H9 (cell line): ENCODE measurements at regions not wholly inside any gene's neighbourhood (a gene's known extent, or its start where the extent isn't known, plus 50 kb on each side); places are given as distances from the start of the nearest gene placed in this dataset.

Experiments used
- DNase-seq: peaks from one replicate; pipeline ENCODE4 v3.0.0-alpha.2; 2017
- H2AFZ ChIP-seq: one replicate; pipeline ENCODE4 v1.6.1; 2013; ENCODE audit warnings: mild to moderate bottlenecking, low read length, control low read depth, moderate library complexity
- H2AK5ac ChIP-seq: 2 replicates; pipeline ENCODE4 v1.6.1; 2013; ENCODE audit warnings: low read length, control low read depth, mixed read lengths; ENCODE audit not compliant: insufficient read length
- H2BK120ac ChIP-seq: one replicate; pipeline ENCODE4 v1.6.1; 2013; ENCODE audit warnings: low read depth, mild to moderate bottlenecking, low read length, control low read depth, inconsistent platforms; ENCODE audit not compliant: poor library complexity, severe bottlenecking
- H2BK12ac ChIP-seq: 2 replicates; pipeline ENCODE4 v1.6.1; 2013; ENCODE audit warnings: low read length, control low read depth, mixed read lengths, low read depth; ENCODE audit not compliant: insufficient read length
- H2BK15ac ChIP-seq: 2 replicates; pipeline ENCODE4 v1.6.1; 2013; ENCODE audit warnings: low read depth, low read length, control low read depth
- H2BK20ac ChIP-seq: one replicate; pipeline ENCODE4 v1.6.1; 2013; ENCODE audit warnings: low read depth, mild to moderate bottlenecking, low read length, control low read depth, inconsistent platforms; ENCODE audit not compliant: poor library complexity, severe bottlenecking
- H2BK5ac ChIP-seq: 2 replicates; pipeline ENCODE4 v1.6.1; 2013; ENCODE audit warnings: low read length, control low read depth, mixed read lengths; ENCODE audit not compliant: insufficient read length
- H3K14ac ChIP-seq: 2 replicates; pipeline ENCODE4 v1.6.1; 2013; ENCODE audit warnings: low read length, control low read depth; ENCODE audit not compliant: insufficient read depth
- H3K18ac ChIP-seq: 2 replicates; pipeline ENCODE4 v1.6.1; 2013; ENCODE audit warnings: low read depth, mild to moderate bottlenecking, mixed read lengths, low read length, control low read depth; ENCODE audit not compliant: insufficient read length
- H3K23ac ChIP-seq: 2 replicates; pipeline ENCODE4 v1.6.1; 2013; ENCODE audit warnings: low read length, control low read depth, mixed read lengths, low read depth; ENCODE audit not compliant: insufficient read length
- H3K23me2 ChIP-seq: 2 replicates; pipeline ENCODE4 v1.6.1; 2013; ENCODE audit warnings: low read depth, mild to moderate bottlenecking, mixed read lengths, low read length, control low read depth; ENCODE audit not compliant: insufficient read length, poor library complexity, severe bottlenecking
- H3K27ac ChIP-seq: 2 replicates; pipeline ENCODE4 v1.5.1; 2013; ENCODE audit warnings: low read length, control low read depth, mixed read lengths, low read depth; ENCODE audit not compliant: insufficient read length
- H3K27me3 ChIP-seq: 2 replicates; pipeline ENCODE4 v1.6.1; 2013; ENCODE audit warnings: low read length, control low read depth, inconsistent platforms; ENCODE audit not compliant: insufficient read depth
- H3K4ac ChIP-seq: 2 replicates; pipeline ENCODE4 v1.6.1; 2013; ENCODE audit warnings: low read depth, mild to moderate bottlenecking, control low read depth, inconsistent platforms, low read length, moderate library complexity
- H3K4me1 ChIP-seq: 2 replicates; pipeline ENCODE4 v1.6.1; 2013; ENCODE audit warnings: low read length, control low read depth, inconsistent platforms; ENCODE audit not compliant: insufficient read depth
- H3K4me2 ChIP-seq: 2 replicates; pipeline ENCODE4 v1.6.1; 2013; ENCODE audit warnings: low read length, control low read depth, mixed read lengths; ENCODE audit not compliant: insufficient read length, insufficient read depth
- H3K56ac ChIP-seq: 2 replicates; pipeline ENCODE4 v1.6.1; 2013; ENCODE audit warnings: low read depth, mild to moderate bottlenecking, mixed read lengths, low read length, control low read depth; ENCODE audit not compliant: insufficient read length
- H3K79me1 ChIP-seq: 2 replicates; pipeline ENCODE4 v1.6.1; 2013; ENCODE audit warnings: low read depth, mild to moderate bottlenecking, moderate library complexity, low read length, control low read depth, inconsistent platforms; ENCODE audit not compliant: insufficient read depth, poor library complexity, severe bottlenecking
- H3K79me2 ChIP-seq: 2 replicates; pipeline ENCODE4 v1.6.1; 2013; ENCODE audit warnings: low read length, control low read depth, inconsistent platforms; ENCODE audit not compliant: insufficient read depth
- H3K9ac ChIP-seq: 2 replicates; pipeline ENCODE4 v1.6.1; 2013; ENCODE audit warnings: low read length, control low read depth, mixed read lengths; ENCODE audit not compliant: insufficient read length; ENCODE audit errors: extremely low read depth
- H3K9me3 ChIP-seq: one replicate; pipeline ENCODE4 v1.6.1; 2013; ENCODE audit warnings: low read depth, low read length, inconsistent platforms; ENCODE audit not compliant: control insufficient read depth
- H3T11ph ChIP-seq: one replicate; pipeline ENCODE4 v1.6.1; 2013; ENCODE audit warnings: mild to moderate bottlenecking, low read length, control low read depth, inconsistent platforms
- H4K20me1 ChIP-seq: one replicate; pipeline ENCODE4 v1.6.1; 2013; ENCODE audit not compliant: control insufficient read depth, insufficient read length, insufficient read depth
- H4K5ac ChIP-seq: 2 replicates; pipeline ENCODE4 v1.6.1; 2013; ENCODE audit warnings: low read depth, mild to moderate bottlenecking, mixed read lengths, low read length, control low read depth; ENCODE audit not compliant: insufficient read length
- H4K8ac ChIP-seq: replicated peaks from 2 replicates; pipeline ENCODE4 v1.6.1; 2013; ENCODE audit warnings: low read length, control low read depth, mixed read lengths, low read depth; ENCODE audit not compliant: insufficient read length
- H4K91ac ChIP-seq: 2 replicates; pipeline ENCODE4 v1.6.1; 2013; ENCODE audit warnings: low read depth, mild to moderate bottlenecking, moderate library complexity, mixed read lengths, low read length, control low read depth; ENCODE audit not compliant: insufficient read length
- H3K27ac Mint-ChIP-seq, 3 experiments: 2 replicates in 2 of 3; 3 replicates in 1 of 3; pipeline ENCODE4 v1.8.0; 2020 to 2021; ENCODE audit warnings: mixed read lengths in 3 of 3, mild to moderate bottlenecking in 1 of 3, moderate library complexity in 1 of 3
- H3K27me3 Mint-ChIP-seq: 2 replicates; pipeline ENCODE4 v1.8.0; 2021; ENCODE audit warnings: low read depth, mild to moderate bottlenecking, moderate library complexity, mixed read lengths
- H3K36me3 Mint-ChIP-seq, 3 experiments: 2 replicates in 2 of 3; 3 replicates in 1 of 3; pipeline ENCODE4 v1.8.0; 2020 to 2021; ENCODE audit warnings: low read depth in 3 of 3, mixed read lengths in 3 of 3; ENCODE audit not compliant: insufficient read depth in 1 of 3
- H3K4me1 Mint-ChIP-seq, 2 experiments: 2 replicates each; pipeline ENCODE4 v1.8.0; 2020; ENCODE audit warnings: mixed read lengths in 2 of 2
- H3K4me3 Mint-ChIP-seq, 2 experiments: 2 replicates in 1 of 2; 3 replicates in 1 of 2; pipeline ENCODE4 v1.8.0; 2020 to 2021; ENCODE audit warnings: mild to moderate bottlenecking in 2 of 2, mixed read lengths in 2 of 2, moderate library complexity in 1 of 2
- H3K9me3 Mint-ChIP-seq, 2 experiments: 2 replicates in 1 of 2; 3 replicates in 1 of 2; pipeline ENCODE4 v1.8.0; 2020; ENCODE audit warnings: mild to moderate bottlenecking in 2 of 2, mixed read lengths in 2 of 2, moderate library complexity in 1 of 2
- WGBS: extraction: QIAGEN DNeasy Blood & Tissue Kit; methylation state at CpG from one replicate; pipeline ENCODE4 v1.1.7; 2013; ENCODE audit warnings: missing lambda C conversion rate, low lambda C conversion rate, mixed read lengths; ENCODE audit not compliant: insufficient read length; ENCODE audit errors: extremely low coverage; 5-methylcytosine and 5-hydroxymethylcytosine counted together
- TF ChIP-seq, protein P1 (sequence below): fragments of 200-600 bp; sonication (generic); conservative IDR thresholded peaks from 3 replicates; pipeline ENCODE4 v1.8.0; 2021; ENCODE audit warnings: antibody characterized with exemption, mild to moderate bottlenecking

DNA sequence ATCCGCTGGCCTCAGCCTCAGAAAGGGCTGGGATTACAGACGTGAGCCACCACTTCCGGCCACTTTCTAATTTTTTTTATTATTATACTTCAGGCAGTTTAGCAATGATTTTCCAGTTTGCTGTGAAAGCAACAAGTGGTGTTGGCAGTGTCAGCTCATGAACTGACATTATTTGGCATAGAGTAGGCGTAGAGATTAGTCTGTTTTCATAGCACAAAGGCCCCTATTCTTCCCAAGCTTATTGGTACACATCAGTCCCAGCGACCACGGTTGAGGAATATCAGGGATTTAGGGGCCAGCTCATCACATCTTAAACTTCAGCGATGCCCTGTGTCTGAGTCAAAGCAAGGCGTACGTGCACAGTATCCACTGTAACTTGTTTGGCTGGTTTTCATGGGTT, 53.0 kb upstream of the RASSF6 start:
- Histone ChIP-seq H3K27me3 (no peaks in the 10 kb centered on the region), H2BK20ac (no peak overlapping the region), H3K4ac (no peak overlapping the region), H3K23ac (no peak overlapping the region), H2BK12ac (no peak overlapping the region), H3K4me2 (no peak overlapping the region), H4K91ac (no peak overlapping the region), H3K56ac (no peak overlapping the region), H3K27ac (no peak overlapping the region), H2AK5ac (no peak overlapping the region), H3K9ac (no peak overlapping the region), H3K79me1 (no peaks in the 10 kb centered on the region), H4K5ac (no peak overlapping the region), H2BK15ac (no peak overlapping the region), H3K79me2 (no peaks in the 10 kb centered on the region), H2AFZ (no peak overlapping the region), H3K23me2 (no peaks in the 10 kb centered on the region), H2BK5ac (no peak overlapping the region), H3T11ph (no peak overlapping the region), H3K4me1 (no peaks in the 10 kb centered on the region), H4K20me1 (no peaks in the 10 kb centered on the region), H3K9me3 (no peaks in the 10 kb centered on the region), H3K14ac (no peak overlapping the region), H2BK120ac (no peak overlapping the region), H3K18ac (no peak overlapping the region), H4K8ac (no peak overlapping the region)
- Mint-ChIP-seq H3K9me3 (peaks cover 0 to 5% of the 10 kb centered on the region in 2 experiments; a peak in 4 of 5 replicates), H3K4me3 (no peak overlapping the region), H3K27ac (no peak overlapping the region), H3K27me3 (no peaks in the 10 kb centered on the region), H3K4me1 (no peaks in the 10 kb centered on the region), H3K36me3 (peaks cover 0 to 10% (median 5%) of the 10 kb centered on the region in 3 experiments; a peak in 3 of 7 replicates)
- no peak for DNase-seq
- TF ChIP-seq, protein P1, sequence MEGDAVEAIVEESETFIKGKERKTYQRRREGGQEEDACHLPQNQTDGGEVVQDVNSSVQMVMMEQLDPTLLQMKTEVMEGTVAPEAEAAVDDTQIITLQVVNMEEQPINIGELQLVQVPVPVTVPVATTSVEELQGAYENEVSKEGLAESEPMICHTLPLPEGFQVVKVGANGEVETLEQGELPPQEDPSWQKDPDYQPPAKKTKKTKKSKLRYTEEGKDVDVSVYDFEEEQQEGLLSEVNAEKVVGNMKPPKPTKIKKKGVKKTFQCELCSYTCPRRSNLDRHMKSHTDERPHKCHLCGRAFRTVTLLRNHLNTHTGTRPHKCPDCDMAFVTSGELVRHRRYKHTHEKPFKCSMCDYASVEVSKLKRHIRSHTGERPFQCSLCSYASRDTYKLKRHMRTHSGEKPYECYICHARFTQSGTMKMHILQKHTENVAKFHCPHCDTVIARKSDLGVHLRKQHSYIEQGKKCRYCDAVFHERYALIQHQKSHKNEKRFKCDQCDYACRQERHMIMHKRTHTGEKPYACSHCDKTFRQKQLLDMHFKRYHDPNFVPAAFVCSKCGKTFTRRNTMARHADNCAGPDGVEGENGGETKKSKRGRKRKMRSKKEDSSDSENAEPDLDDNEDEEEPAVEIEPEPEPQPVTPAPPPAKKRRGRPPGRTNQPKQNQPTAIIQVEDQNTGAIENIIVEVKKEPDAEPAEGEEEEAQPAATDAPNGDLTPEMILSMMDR: no peak
- no CpG with 5 or more reads among the region's 9 CpGs for WGBS
